Stimulated activated CD4-positive, alpha-beta T cell treated with anti-CD3 and anti-CD28 coated beads, Interleukin-1b, Interleukin-23, amount 100 ng/mL, for 4 hours (primary cell): ENCODE measurements at regions not wholly inside any gene's neighbourhood (a gene's known extent, or its start where the extent isn't known, plus 50 kb on each side); places are given as distances from the start of the nearest gene placed in this dataset.
"Not testable (repeated sequence)": the region's sequence is repeated elsewhere in the genome, so short reads cannot be mapped to it uniquely, and the experiment has no call there.

ENCODE experiments used
- DNase-seq, 2 donors: peaks; one replicate each; pipeline ENCODE4 v3.0.0-alpha.2; 2020; ENCODE audit warnings: low read depth in 2 of 2

DNA sequence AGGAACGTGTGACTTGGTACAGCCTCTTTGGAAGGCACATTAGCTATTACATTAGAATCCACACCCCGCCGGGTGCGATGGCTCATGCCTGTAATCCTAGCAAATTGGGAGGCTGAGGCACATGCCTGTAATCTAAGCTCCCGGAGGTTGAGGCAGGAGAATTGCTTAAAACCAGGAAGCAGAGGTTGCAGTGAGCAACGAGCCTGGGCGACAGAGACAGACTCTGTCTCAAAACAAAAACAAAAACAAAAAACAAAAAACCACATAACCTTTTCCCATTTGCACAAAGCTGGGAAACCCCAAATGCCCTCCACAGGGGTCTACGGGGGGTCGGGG, 82.7 kb upstream of the METTL9 start:
- DNase-seq = not testable (repeated sequence)

DNA sequence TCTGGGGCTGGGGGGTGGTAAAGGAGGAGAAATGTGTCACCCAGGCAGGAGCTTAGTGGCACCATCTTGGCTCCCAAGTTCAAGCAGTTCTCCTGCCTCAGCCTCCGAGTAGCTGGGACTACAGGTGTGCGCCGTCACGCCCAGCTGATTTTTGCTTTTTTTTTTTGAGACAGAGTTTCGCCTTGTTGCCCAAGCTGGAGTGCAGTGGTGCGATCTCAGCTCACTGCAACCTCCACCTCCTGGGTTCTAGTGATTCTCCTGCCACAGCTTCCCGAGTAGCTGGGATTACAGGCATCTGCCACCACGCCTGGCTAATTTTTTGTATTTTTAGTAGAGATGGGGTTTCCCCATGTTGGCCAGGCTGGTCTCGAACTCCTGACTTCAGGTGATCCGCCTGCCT, 82.1 kb upstream of the METTL9 start:
- DNase-seq = not testable (repeated sequence)

DNA sequence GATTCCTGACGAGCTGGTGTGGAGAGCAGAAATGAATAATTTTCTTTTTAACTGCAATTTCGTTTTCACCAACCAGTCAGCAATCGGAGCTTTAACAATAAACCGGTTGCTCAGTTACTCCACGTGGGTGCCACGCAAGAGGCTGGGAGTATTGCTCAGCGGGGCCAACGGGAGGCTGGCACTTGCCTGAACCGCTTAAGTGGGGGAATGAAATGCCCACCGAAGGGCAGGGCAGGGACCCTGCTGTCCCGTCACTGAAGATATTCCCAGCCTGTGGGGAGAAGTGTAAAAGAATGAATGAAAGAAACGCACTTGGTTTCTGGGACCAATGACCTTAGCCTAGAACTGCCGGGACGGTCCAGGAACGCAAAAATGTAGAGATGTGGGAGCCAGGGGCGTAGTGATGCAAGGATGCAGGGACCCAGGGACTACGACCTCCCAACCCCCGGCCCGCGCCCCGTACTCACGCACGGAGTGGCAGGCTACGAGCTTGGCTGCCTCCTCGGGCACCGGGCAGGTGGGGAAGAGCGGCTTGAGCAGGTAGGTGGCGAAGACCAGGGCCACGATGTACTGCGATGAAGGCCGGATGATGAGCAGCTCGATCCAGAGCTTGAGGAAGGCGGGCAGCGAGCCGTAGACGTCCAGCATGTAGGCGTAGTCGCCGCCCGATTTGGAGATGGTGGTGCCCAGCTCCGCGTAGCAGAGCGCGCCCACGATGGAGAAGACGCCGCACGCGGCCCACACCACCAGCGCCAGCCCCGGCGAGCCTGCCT, 79.8 kb upstream of the METTL9 start:
- DNase-seq = peak; percentile 33 to 47

DNA sequence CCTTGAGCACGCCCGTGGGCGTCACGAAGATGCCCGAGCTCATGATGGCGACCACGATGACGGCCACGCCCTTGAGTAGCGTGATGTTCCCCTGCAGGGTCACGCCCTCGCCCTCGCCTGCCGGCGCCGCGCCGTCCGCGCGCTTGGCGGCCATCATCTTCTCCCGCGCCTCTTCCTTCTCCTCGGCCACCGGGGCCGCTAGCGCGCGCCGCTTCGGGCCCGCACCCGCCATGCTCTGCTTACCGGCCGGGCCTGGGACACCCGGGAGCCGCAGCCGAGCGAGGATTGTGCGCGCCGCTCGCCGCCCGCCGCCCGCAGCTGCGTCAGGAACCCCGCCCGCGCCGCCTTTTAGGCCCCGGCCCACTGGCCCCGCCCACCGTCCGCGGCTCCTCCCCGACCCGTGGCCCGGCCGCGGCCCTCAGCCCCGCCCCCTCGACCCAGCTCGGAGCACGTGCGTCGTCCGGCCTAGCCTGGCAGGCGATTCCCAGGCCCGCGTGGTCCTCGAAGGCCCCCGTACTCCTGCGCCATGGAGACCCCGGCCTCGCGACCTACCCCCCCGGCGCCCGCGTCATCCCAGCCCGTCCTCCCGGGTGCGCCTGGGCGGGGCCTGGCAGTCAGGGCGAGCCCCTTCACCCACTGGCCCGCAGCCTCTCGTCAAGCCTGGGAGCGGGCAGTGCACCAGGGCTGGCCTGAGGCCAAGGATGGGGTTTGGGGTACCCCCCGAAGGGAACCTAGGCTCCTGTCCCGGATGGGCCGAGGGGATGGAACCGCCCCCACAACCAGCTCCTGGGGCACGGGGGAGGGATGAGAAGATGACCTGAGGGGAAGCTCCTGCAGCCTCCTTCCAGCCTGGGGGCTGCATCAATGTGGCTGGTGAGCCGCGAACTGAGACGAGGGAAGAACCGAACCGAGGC, 79.0 kb upstream of the METTL9 start:
- DNase-seq = peak; percentile 100

DNA sequence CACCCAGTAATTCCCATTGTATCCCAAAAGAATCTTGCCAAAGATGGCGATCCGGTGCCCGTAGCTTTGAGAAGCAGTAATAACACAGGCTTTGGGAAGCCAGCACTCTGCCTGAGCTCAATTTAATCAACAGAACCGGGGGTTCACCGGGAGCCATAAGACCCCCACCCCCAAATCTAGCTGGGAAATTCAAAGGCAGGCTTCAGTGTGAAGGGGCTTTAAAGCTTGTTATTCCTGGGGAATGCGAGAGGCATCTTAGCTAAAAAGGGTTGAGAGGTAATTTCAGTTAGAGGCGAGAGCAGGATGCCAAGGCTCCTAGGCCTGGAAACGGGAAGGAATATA, 78.4 kb upstream of the METTL9 start:
- DNase-seq = not testable (repeated sequence)

DNA sequence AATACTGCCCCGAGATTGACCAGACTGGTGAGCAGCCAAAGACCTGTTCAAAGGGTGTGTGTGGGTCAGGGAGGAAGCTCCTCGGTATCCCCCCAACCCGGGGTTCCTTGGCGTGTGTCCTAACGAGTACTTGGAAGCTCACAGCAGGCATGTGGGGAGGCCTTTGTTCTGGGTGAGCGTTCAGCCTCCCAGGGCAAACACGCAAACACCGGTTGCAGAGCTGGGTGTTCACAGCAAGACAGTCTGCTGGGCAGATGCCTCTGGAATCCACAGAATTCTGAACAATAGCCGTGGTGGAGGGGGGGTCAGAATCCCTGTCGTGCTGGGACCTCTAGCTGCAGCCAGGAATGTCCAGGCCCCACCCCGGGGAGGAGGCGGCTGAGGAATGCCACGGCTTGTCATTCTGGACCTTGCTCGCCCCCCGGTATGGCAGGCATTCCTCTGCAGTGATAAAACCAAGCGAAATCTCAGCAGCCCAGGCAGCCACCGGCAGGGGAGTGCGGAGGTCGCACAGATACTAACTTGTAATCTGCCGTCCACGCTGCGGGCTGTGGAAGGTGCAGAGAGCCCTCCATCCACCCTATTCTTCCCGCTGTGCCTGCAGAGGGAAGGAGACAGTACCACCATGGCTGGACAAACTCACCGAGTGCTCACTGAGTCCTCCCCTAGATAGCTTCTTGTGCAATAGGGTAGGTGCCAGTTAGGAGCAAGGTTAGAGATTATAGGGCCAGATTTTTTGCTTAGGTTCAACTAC, 77.8 kb upstream of the METTL9 start:
- DNase-seq = not testable (repeated sequence)

DNA sequence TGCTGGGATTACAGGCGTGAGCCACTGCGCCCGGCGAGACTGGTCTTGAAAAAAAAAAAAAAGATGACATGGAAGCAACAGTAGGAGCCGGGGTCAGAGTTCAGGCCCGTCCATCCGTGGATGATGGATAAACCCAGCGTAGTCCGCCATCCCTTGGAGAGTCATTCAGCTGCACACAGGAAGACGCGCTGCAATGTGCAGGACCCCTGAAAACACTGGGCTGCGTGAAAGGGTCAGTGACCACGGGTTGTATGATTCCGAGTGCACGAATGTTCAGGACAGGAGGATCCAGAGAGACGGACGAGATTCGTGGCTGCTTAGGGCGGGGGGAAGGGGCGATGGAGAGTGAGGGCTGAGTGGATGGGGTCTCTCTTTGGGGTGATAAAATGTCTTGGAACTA, 76.5 kb upstream of the METTL9 start:
- DNase-seq = not testable (repeated sequence)

DNA sequence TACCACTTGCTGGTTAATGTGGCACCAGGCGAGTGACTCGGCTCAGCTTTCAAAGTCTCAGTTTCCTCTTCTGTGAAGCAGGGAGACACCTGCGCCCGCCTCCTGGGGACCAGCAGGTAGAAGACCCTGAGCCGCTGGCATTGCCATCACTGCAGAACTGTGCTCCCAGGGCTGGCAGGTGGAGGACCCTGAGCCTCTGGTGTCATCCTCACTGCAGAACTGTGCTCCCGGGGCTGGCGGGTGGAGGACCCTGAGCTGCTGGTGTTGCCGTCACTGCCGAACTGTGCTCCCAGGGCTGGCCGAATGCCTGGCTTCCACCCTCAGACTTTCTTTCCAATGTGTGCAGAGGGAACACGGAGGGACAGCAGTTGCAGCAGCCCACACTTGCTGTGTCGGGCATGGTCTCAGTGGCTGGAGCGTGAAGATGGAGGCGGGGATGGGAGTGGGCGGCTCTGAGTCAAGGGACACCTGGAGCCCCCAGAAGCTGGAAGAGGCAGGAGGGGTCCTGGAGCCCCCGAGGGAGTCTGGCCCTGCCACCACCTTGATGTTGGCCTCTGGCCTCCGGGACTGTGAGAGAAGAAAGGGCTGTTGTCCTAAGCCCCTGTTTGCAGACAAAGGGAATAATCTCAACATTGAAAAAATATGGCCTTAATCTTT, 75.8 kb upstream of the METTL9 start:
- DNase-seq = no peak

DNA sequence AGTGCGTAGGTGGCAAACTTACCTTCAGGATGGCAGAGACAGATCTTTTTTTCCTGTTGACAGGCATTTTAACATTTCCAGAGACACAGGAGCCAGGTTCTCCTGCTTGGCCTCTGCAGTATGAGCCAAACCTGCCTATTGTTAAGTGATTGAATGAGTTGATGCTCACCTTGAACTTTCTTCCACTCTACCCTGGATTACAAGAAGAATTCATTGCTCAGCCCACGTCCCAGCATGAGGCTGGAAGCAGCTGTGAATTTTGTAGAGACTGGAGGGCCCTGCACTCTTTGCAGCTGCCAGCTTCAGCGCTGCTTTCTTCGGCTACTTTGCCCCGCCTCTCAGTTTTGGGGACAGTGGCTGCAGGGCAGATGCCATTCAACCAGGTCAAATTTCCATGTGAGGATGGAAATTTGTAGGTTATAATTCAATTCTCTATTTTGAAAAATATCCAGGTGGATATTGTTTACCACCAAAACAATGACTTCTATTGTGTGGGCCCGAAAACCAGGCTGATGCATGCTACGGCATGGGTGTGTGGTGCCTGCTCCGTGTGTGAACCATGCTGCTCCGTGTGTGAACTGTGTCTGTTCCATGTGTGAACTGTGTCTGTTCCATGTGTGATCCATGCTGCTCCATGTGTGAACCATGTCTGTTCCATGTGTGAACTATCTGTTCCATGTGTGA, 75.2 kb upstream of the METTL9 start:
- DNase-seq = no peak

DNA sequence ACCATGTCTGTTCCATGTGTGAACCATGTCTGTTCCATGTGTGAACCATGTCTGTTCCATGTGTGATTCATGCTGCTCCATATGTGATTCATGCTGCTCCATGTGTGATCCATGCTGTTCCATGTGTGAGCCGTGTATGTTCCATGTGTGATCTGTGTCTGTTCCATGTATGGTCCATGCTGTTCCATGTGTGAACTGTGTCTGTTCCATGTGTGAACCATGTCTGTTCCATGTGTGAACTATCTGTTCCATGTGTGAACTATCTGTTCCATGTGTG, 74.7 kb upstream of the METTL9 start:
- not testable (repeated sequence) for DNase-seq

DNA sequence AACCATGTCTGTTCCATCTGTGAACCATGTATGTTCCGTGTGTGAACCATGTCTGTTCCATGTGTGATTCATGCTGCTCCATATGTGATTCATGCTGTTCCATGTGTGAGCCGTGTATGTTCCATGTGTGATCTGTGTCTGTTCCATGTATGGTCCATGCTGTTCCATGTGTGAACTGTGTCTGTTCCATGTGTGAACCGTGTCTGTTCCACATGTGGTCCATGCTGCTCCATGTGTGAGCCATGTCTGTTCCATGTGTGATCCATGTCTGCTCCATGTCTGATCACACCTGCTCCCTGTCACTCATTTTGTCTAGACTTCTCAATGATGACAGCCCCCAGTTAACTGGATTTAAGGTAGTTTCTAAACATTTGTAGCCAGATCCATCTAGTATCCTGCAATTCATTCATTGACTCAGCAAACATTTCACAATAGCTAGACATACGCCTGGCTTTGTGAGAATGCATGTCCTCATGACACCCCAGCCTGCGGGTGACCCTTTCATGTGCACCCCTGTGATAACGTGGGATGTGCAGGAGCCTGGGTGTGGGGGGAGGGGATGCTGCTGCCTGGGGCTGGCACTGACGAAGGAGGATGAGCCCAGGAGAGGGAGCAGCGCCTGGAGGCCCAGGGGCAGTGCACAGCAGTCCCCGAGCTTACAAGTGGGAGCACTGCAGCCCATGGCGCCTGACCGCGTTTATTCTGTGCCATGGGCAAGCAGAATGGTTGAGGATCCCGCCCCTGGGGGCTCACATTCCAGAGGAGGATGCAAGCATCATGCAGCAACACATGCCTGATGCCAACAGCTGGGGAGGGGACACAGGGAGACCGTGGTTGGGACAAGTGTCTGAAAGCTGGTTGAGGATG, 74.1 kb upstream of the METTL9 start:
- DNase-seq = not testable (repeated sequence)

DNA sequence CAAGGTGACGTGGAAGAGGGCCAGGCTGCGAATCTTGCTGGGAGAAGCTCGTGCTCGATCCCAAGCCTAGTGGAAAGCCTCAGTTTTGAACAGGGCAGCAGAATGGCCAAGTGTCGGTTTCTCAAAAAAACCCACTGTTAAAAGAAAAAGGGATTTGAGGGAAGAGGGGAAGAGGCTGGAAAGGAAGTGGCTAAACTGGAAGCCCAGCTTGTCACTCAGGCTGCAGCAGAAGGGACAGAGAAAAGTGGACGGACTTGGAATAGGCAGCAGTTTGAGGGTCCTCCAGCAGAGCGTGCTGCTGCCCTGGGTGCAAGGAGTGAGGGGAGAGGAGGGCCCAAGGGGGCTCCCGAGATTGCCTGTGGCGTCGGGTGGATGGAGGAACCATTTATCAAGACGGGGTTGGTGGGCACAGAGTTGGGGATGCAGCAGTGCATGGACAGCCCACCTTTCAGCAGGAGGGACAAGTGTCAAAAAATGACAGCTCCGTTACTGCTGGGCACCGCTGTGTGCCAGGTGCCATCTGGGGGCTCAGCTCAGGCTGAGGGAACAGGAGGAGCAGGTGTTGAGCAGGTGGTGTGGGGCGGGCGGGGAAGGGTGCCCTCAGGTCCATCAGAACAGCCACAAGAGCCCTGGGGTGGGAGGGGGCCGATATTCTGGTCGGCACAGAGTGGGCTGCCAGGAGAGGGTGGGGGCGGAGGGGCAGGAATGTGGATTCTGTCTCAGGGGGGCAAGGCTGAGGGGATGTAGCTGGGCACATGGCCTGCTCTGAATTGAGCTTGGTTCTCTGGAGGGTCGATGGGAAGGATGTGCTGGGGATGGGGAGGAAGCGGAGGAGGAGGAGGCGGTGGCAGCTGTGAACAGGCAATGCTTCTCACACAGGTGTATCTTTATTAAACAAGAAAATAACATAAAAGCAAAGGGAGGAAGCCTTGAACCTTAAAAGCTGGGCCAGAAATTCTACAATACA, 73.1 kb upstream of the METTL9 start:
- not testable (repeated sequence) for DNase-seq

DNA sequence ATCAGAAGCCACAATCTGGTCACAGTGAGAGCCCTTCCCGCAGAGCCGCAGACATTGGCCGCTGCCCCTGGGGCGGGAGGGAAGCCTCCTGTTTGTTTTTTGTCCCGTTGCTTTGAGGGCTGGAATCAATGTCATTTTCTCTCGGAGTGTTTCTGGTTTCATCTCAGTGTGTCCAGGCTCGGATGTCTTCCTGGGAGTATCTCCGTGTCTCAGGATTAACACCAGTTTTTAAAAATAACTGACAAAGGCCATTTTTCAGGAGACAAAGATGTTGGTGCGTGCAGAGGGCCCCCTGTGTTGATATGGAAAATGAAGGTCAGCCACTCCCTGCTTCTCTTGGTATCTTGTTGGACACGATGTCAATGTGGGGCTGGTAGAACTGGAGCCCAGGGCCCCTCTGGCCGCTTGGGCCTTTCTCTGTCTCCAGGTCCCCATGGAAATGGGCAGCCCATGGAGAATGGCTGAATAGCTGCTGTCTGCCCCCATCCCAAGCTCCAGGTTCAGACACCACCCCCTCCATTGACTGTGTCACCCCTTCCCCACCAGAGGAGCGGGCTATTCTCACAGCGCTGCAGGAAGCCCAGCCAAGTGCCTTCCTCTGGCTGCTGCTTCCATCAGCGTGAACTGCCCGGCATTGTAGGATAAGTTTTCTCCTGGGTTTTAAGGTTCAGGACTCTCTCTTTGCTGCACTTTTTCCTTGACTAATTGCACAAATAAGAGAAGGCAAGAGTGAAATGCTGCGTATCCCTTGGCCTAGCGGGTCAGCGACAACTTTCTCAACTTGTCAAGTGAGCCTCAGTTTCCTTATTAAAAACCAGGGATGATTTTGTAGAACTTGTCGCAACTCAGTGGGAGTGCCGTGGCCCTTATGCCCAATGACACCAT, 72.2 kb upstream of the METTL9 start:
- DNase-seq = no peak

DNA sequence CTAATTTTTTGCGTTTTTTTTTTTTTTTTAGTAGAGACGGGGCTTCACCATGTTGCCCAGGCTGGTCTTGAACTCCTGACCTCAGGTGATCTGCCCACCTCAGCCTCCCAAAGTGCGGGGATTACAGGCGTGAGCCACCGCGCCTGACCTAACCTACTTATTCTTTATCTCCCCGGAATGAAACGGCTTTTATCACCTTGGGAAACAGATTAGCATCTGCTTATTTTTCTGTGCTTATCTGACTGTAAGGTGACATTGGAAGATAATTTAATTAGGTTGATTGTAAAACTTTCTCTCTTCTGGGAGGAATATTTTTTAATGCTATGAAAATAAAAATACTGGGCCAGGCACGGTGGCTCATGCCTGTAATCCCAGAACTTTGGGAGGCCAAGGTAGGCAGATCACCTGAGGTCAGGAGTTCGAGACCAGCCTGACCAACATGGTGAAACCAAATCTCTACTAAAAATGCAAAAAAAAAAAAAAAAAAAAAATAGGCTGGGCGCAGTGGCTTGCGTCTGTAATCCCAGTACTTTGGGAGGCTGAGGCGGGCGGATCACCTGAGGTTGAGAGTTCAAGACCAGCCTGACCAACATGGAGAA, 70.2 kb upstream of the METTL9 start:
- DNase-seq = not testable (repeated sequence)

DNA sequence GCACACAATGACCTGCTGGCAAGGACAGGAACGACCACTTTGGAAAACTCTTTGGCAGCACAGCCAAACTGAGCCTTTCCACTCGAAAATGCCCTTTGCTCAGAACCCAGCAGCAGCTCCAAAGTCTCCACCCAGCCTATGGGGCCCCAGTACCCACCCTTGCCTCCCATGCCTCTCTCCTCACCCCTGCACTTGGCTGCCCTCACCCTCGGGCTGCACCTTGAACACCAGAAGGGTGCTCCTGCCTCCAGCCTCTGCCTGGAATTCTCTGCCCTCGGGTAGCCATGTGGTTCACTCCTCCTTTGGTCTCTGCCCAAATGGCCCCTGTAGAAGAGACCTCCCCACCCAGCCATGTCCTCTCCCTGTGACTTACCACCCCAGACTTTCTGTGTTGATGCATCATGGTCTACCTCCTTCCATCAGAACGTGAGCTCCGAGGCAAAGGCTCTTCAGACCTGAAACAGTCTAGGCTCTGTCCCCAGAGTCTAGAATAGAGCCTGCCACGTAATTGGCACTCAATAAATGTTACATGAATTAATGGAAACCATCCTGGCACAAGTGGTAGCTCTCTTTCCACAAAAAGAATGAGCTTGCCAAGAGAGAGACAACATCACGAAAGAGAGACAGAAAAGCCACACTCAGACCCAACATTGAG, 68.5 kb upstream of the METTL9 start:
- DNase-seq = not testable (repeated sequence)

DNA sequence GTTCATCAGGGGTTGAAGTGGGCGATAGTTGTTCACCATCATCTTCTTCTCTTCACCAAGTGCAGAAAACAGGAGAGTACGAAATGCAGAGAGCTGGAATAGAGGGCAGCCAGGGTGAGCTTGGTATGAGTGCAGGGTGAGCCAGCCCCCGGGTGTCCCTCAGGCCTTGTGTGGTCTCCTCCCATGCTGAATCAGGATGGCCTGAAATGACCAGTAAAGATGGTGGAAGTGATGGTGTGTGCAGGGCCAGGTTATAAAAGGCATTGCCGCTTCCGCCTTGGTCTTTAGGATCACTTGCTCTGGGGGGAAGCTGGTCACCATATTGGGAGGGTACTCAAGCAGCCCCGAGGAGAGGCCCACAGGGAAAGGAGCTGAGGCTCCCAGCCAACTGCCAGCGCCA, 66.4 kb upstream of the METTL9 start:
- not testable (repeated sequence) for DNase-seq

DNA sequence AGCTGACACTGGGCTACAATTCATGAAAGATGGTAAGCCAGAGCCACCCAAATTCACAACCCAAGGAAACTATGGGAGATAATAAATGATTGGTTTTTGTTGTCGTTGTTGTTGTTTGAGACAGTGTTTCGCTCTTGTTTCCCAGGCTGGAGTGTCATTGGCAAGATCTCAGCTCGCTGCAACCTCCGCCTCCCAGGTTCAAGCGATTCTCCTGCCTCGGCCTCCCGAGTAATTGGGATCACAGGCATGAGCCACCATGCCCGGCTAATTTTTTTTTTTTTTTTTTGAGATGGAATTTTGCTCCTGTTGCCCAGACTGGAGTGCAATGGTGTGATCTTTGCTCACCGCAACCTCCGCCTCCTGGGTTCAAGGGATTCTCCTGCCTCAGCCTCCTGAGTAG, 65.9 kb upstream of the METTL9 start:
- not testable (repeated sequence) for DNase-seq
